Kidney epithelial cell (primary cell): ENCODE measurements at regions not wholly inside any gene's neighbourhood (a gene's known extent, or its start where the extent isn't known, plus 50 kb on each side); places are given as distances from the start of the nearest gene placed in this dataset.

ENCODE experiments used
- DNase-seq: peaks from one replicate; pipeline ENCODE4 v3.0.0-alpha.2; 2010; ENCODE audit warnings: low read depth
- H3K27me3 ChIP-seq: 2 replicates; pipeline ENCODE4 v1.6.0; 2011; ENCODE audit warnings: low read length; ENCODE audit not compliant: control insufficient read depth, insufficient read depth
- H3K36me3 ChIP-seq: 2 replicates; pipeline ENCODE4 v1.5.1; 2011; ENCODE audit warnings: low read length; ENCODE audit not compliant: control insufficient read depth, insufficient read depth
- H3K4me3 ChIP-seq: 2 replicates; pipeline ENCODE4 v1.5.1; 2011; ENCODE audit warnings: low read depth, mild to moderate bottlenecking, control low read depth, low read length
- TF ChIP-seq, protein P1 (sequence below): IDR thresholded peaks from 2 replicates; pipeline ENCODE4 v1.5.1; 2011; ENCODE audit warnings: mild to moderate bottlenecking, moderate library complexity, low read length, control low read depth, inconsistent platforms; ENCODE audit not compliant: insufficient read depth, poor library complexity, severe bottlenecking

DNA sequence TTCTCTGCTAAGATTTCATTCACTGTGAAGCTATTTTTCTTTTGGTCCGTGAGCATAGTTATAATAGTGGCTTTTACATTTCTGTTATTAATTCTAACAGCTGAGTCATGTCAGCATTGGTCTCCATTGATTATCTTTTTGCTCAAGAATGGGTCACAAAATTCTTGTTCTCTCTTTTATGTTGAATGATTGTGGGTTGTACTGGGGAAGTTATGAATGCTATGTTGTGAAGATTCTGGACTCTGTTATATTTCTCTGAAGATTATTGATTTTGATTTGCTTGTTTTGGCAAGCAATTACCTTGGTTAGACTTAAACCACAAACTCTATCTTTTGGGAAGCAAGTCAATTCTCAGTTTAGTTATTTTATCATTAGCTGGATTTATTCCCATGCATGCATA lies 98.8 kb downstream of the IRX5 start:
- H3K36me3 ChIP-seq = no peaks in the 10 kb centered on the region
- H3K4me3 ChIP-seq = no peak overlapping the region
- no peak for DNase-seq
- H3K27me3 ChIP-seq = no peaks in the 10 kb centered on the region
- TF ChIP-seq, protein P1, sequence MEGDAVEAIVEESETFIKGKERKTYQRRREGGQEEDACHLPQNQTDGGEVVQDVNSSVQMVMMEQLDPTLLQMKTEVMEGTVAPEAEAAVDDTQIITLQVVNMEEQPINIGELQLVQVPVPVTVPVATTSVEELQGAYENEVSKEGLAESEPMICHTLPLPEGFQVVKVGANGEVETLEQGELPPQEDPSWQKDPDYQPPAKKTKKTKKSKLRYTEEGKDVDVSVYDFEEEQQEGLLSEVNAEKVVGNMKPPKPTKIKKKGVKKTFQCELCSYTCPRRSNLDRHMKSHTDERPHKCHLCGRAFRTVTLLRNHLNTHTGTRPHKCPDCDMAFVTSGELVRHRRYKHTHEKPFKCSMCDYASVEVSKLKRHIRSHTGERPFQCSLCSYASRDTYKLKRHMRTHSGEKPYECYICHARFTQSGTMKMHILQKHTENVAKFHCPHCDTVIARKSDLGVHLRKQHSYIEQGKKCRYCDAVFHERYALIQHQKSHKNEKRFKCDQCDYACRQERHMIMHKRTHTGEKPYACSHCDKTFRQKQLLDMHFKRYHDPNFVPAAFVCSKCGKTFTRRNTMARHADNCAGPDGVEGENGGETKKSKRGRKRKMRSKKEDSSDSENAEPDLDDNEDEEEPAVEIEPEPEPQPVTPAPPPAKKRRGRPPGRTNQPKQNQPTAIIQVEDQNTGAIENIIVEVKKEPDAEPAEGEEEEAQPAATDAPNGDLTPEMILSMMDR = no peak

GRCh38 chr16:55030944-55031343 lies 100.3 kb downstream of the IRX5 start:
- TF ChIP-seq, protein P1 = no peak
- no peak for DNase-seq
- Histone ChIP-seq H3K36me3 (no peaks in the 10 kb centered on the region), H3K27me3 (no peaks in the 10 kb centered on the region), H3K4me3 (no peak overlapping the region)

DNA sequence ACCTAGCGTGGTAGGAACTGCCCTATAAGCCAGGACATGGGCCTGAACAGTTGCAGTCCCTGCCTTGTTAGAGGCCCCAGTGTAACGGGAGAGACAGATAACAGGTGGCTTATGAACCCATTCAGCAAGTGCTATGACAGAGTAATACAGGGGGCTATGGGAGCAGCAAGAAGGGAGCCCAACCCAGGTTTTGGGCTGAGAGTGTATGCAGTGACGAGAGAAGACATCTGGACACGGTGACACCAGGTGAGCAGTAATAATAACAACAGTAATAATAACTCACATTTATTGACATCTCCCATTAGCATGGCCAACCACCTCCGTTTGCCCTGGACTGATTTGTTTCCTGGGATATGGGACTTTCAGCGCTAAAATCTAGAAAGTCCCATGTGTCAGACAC lies 100.8 kb downstream of the IRX5 start:
- no peak for DNase-seq
- TF ChIP-seq, protein P1 = no peak
- H3K27me3 ChIP-seq = no peaks in the 10 kb centered on the region
- H3K36me3 ChIP-seq = no peaks in the 10 kb centered on the region
- H3K4me3 ChIP-seq = no peak overlapping the region

DNA sequence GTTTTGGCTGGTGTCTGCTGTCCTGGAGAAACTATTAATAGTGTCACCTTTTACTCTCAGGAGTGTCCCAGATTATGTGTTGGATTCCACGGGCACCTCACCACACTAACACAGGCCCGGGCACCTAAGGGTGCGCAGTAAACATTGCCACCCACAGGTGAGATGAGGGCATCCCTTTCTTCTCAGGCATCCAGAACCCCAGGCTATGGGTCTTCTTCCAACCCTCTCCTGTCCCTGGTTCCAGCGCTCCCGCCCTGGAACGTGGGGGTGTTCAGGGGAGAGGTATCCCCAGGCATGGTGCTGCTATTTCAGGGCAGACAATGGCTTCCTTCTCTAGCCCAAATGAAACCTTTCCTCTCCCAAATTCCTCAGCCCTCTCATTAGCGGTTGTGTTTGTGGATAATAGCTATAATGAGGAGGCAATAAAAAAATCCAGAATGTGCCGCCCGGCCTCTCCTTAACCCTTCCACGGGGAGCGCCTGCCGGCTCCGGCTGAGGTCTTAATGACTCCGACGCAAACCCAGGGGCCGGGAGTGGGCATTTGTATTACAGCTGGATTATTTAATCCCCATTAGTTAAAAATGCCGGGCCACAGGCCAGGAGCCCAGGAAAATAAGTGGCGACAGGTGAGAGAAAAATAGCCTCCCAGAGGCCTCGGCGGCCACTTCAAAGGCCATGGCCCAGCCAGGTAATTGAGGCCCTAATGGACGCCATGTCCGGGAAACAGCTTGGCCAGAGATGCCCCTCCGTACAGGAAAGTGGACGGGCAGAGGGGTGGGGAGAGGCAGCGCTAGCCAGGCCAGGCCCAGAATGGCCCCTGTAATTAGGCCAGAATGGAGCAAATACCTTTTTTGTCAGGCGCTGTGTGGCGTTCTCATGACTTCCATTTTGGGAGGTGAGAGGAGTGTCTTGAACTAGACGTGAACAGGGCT lies 102.8 kb downstream of the IRX5 start:
- H3K36me3 ChIP-seq = no peaks in the 10 kb centered on the region
- no peak overlapping the region for H3K4me3 ChIP-seq
- DNase-seq = no peak
- TF ChIP-seq, protein P1 = no peak
- no peaks in the 10 kb centered on the region for H3K27me3 ChIP-seq

DNA sequence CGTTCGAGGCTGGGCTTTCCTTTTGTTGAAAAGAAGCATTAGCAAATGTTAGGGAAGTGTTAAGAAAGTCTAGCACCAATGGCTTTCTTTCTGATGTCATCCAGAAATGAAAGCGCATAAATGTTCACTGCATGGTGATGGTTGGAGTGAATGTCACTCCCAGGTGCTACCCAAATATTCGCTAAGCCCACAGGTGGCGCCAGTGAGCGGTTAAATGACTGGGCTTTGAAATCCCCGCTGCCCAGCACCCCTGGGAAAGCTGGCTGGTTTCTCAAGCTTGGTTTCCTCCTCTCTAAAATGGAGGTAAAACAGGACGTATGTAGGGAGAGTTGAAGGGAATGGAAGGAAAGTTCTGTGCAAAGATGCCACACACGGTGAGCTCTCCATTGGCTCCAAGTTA lies 104.4 kb downstream of the IRX5 start:
- Histone ChIP-seq H3K36me3 (no peaks in the 10 kb centered on the region), H3K27me3 (no peaks in the 10 kb centered on the region), H3K4me3 (no peak overlapping the region)
- no peak for DNase-seq
- TF ChIP-seq, protein P1 = peak; percentile 55

GRCh38 chr16:55035956-55036355 lies 105.3 kb downstream of the IRX5 start:
- TF ChIP-seq, protein P1 = no peak
- H3K36me3 ChIP-seq = no peaks in the 10 kb centered on the region
- no peaks in the 10 kb centered on the region for H3K27me3 ChIP-seq
- H3K4me3 ChIP-seq = no peak overlapping the region
- DNase-seq = no peak
